Dendritic cell treated with granulocyte-macrophage colony-stimulating factor and Interleukin-4, amounts not matched to agents 40 ng/mL and 50 ng/mL, for 4 days (primary cell): ENCODE measurements at regions not wholly inside any gene's neighbourhood (a gene's known extent, or its start where the extent isn't known, plus 50 kb on each side); places are given as distances from the start of the nearest gene placed in this dataset.

Experiments used
- H3K27ac Mint-ChIP-seq: one replicate; pipeline ENCODE4 v1.8.0; 2022; ENCODE audit warnings: mild to moderate bottlenecking, mixed read lengths
- H3K27me3 Mint-ChIP-seq: one replicate; pipeline ENCODE4 v1.8.0; 2022; ENCODE audit warnings: mild to moderate bottlenecking, mixed read lengths
- H3K36me3 Mint-ChIP-seq: one replicate; pipeline ENCODE4 v1.8.0; 2022; ENCODE audit warnings: low read depth, mixed read lengths
- H3K4me1 Mint-ChIP-seq: one replicate; pipeline ENCODE4 v1.8.0; 2022; ENCODE audit warnings: low read depth, mixed read lengths
- H3K4me3 Mint-ChIP-seq: one replicate; pipeline ENCODE4 v1.8.0; 2022; ENCODE audit warnings: mild to moderate bottlenecking, moderate library complexity, mixed read lengths
- H3K9me3 Mint-ChIP-seq: one replicate; pipeline ENCODE4 v1.8.0; 2022; ENCODE audit warnings: mixed read lengths
- intact Hi-C: fragments of 100-400 bp; cut with micrococcal nuclease; formaldehyde crosslinking; loops from one replicate; pipeline ENCODE4 v1.15.0; 2022

- no peak overlapping the region for H3K4me3 Mint-ChIP-seq
- H3K4me1 Mint-ChIP-seq: no peaks in the 10 kb centered on the region
- intact Hi-C loops: no loop called here
- no peaks in the 10 kb centered on the region for H3K36me3 Mint-ChIP-seq
- no peak overlapping the region for H3K27ac Mint-ChIP-seq
- H3K27me3 Mint-ChIP-seq: no peaks in the 10 kb centered on the region
- H3K9me3 Mint-ChIP-seq: peaks cover 7% of the 10 kb centered on the region
Measured at GRCh38 chrX:26747877-26748276, 531.9 kb downstream of the MAGEB5 start.

DNA sequence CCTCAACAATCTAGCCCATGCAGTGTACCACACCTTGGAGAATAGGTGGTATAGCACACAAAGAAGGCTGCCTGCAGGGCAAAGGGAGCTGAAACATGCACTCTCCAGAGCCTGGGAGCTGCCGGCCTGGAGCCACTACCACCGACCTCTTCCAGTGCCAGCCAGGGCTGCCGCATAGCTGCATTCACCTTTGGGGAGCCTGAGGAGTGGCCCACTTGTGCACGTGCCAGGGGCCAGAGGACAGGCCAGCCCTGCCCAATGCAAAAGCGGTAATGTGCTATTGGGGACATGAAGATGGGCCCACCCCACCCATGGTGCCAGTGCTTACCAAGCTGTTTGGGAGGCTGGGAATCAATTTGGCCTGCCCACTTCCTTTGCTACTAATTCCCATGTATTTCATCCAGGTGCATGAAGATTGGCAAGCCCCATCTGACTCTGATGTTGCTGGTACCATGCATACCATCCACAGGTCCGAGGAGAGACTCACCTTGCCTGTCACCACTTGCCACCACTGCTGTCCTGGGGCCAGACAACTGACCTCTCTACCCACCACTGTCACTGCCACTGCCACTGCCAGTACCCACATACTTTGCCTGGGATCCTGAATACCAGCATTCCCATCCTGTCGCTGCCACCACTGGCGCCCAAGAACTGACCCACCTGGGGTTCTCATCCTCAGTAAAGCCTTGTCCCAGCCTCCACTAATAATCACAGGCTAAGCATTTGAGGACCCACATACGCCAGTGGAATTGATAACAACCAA is 506.9 kb downstream of the MAGEB5 start:
- Mint-ChIP-seq H3K27ac (no peak overlapping the region), H3K27me3 (no peaks in the 10 kb centered on the region), H3K4me1 (no peaks in the 10 kb centered on the region), H3K36me3 (no peaks in the 10 kb centered on the region), H3K9me3 (no peaks in the 10 kb centered on the region), H3K4me3 (no peak overlapping the region)
- intact Hi-C loops: no loop called here

DNA sequence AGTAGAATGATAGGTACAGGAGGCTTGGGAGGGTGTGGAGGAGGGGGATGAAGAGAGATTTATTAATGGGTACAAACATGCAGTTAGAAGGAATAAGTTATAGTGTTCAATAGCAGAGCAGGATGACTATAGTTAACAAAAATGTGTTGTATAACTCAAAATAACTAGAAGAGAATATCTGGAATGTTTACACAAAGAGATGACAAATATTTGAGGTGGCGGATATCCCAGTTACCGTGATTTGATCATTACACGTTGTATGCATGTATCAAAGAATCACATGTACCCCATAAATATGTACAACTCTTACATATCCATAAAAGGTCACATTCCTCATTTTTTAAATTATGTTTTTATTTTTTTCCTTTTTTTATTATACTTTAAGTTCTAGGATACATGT is 456.6 kb downstream of the MAGEB5 start:
- Mint-ChIP-seq H3K36me3 (no peaks in the 10 kb centered on the region), H3K4me3 (no peak overlapping the region), H3K27me3 (no peaks in the 10 kb centered on the region), H3K27ac (no peak overlapping the region), H3K4me1 (no peaks in the 10 kb centered on the region), H3K9me3 (peaks cover 9% of the 10 kb centered on the region)
- intact Hi-C loops: no loop called here

GRCh38 chrX:26670521-26670920 is 454.6 kb downstream of the MAGEB5 start:
- Mint-ChIP-seq H3K36me3 (no peaks in the 10 kb centered on the region), H3K27me3 (no peaks in the 10 kb centered on the region), H3K4me1 (no peaks in the 10 kb centered on the region), H3K9me3 (peaks cover 9% of the 10 kb centered on the region), H3K4me3 (no peak overlapping the region), H3K27ac (no peak overlapping the region)
- intact Hi-C loops: no loop called here

GRCh38 chrX:26664919-26665318 is 448.9 kb downstream of the MAGEB5 start:
- no peaks in the 10 kb centered on the region for H3K27me3 Mint-ChIP-seq
- H3K4me1 Mint-ChIP-seq: no peaks in the 10 kb centered on the region
- H3K36me3 Mint-ChIP-seq: no peaks in the 10 kb centered on the region
- intact Hi-C loops: no loop called here
- H3K9me3 Mint-ChIP-seq: peaks cover 6% of the 10 kb centered on the region
- H3K27ac Mint-ChIP-seq: no peak overlapping the region
- no peak overlapping the region for H3K4me3 Mint-ChIP-seq

DNA sequence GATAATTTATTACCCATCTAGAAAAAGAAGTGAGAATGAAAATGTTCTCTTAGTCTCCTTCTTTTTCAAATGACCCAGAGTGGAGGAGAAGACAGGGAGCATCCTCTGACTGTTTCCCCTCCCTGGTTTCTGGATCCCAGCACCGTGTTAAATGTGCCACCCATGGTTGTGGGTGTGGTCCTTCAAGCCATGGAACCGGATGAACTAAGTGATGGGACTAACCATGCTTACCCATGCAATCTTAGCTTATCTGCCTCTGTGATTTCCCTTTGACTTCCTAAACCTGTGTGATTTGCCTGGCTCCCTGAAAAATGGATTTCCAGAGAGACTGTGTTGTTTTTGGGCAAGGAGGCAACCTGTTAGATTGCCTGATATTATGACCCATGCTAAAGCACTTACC is 437.1 kb downstream of the MAGEB5 start:
- Mint-ChIP-seq H3K9me3 (no peaks in the 10 kb centered on the region), H3K27ac (no peak overlapping the region), H3K4me3 (no peak overlapping the region), H3K4me1 (no peaks in the 10 kb centered on the region), H3K36me3 (no peaks in the 10 kb centered on the region), H3K27me3 (no peaks in the 10 kb centered on the region)
- intact Hi-C loops: loop anchor here (5.0 kb wide), 1 partner anchor 534 kb away; no protein-coding TSS in a partner anchor

GRCh38 chrX:26651755-26652154 is 435.8 kb downstream of the MAGEB5 start:
- no peaks in the 10 kb centered on the region for H3K9me3 Mint-ChIP-seq
- no peak overlapping the region for H3K4me3 Mint-ChIP-seq
- no peaks in the 10 kb centered on the region for H3K36me3 Mint-ChIP-seq
- no peaks in the 10 kb centered on the region for H3K4me1 Mint-ChIP-seq
- intact Hi-C loops: loop anchor here (5.0 kb wide), 1 partner anchor 536 kb away; no protein-coding TSS in a partner anchor
- H3K27me3 Mint-ChIP-seq: no peaks in the 10 kb centered on the region
- H3K27ac Mint-ChIP-seq: no peak overlapping the region

DNA sequence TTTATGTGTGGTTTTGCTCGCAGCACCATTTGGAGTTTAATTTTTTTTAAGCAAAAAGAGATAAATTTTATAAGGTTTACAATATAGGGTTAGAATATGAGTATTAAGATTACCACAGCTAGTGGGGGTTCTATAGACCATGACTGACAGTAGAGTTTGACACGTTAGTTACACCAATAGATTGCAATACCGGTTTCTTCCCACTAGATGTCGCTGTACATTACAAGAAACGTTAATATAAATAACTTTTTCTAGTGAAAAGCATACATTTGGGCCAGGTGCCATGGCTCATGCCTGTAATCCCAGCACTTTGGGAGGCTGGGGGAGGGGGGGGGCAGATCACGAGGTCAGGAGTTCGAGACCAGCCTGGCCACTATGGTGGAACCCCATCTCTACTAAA is 433.6 kb downstream of the MAGEB5 start:
- H3K27ac Mint-ChIP-seq: no peak overlapping the region
- intact Hi-C loops: no loop called here
- no peaks in the 10 kb centered on the region for H3K4me1 Mint-ChIP-seq
- H3K4me3 Mint-ChIP-seq: no peak overlapping the region
- H3K27me3 Mint-ChIP-seq: no peaks in the 10 kb centered on the region
- no peaks in the 10 kb centered on the region for H3K36me3 Mint-ChIP-seq
- H3K9me3 Mint-ChIP-seq: no peaks in the 10 kb centered on the region

GRCh38 chrX:26631385-26631784 is 415.4 kb downstream of the MAGEB5 start:
- intact Hi-C loops: no loop called here
- no peak overlapping the region for H3K4me3 Mint-ChIP-seq
- H3K9me3 Mint-ChIP-seq: no peaks in the 10 kb centered on the region
- no peak overlapping the region for H3K27ac Mint-ChIP-seq
- H3K27me3 Mint-ChIP-seq: no peaks in the 10 kb centered on the region
- no peaks in the 10 kb centered on the region for H3K36me3 Mint-ChIP-seq
- H3K4me1 Mint-ChIP-seq: no peaks in the 10 kb centered on the region

DNA sequence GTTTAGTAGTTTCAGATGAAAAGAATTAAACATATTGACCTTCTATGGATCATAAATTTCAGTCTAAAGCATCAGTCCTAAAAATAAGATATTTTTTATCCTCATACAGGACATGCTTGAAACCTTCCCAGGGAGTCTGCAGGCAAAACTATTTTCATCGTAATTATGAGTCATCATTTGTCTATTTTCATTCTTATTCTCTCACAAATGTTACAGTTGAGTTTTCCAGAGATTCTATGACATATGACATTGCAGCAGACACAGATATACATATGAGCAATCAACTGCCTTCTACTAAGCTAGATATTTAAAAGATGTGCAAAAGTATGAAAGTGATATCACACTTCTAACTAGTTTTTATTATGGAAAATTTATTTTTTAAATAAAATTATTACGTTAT is 398.0 kb downstream of the MAGEB5 start:
- no peak overlapping the region for H3K4me3 Mint-ChIP-seq
- no peaks in the 10 kb centered on the region for H3K4me1 Mint-ChIP-seq
- intact Hi-C loops: no loop called here
- no peaks in the 10 kb centered on the region for H3K36me3 Mint-ChIP-seq
- H3K9me3 Mint-ChIP-seq: no peaks in the 10 kb centered on the region
- no peaks in the 10 kb centered on the region for H3K27me3 Mint-ChIP-seq
- H3K27ac Mint-ChIP-seq: no peak overlapping the region

DNA sequence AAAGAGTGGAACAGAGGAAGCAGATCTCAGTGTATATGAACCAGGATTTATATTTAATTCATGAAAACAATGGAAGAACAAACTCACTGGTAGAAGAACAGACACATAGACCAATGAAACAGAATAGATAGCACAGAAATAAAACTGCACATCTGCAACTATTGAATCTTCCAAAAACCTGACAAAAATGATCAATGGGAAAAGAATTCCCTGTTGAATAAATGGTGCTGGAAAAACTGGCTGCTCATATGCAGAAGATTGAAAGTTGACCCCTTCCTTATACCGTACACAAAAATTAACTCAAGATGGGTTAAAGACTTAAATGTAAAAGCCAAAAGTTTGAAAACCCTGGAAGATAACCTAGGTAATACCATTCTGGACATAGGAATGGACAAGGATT is 391.0 kb downstream of the MAGEB5 start:
- no peaks in the 10 kb centered on the region for H3K9me3 Mint-ChIP-seq
- H3K27me3 Mint-ChIP-seq: no peaks in the 10 kb centered on the region
- H3K27ac Mint-ChIP-seq: no peak overlapping the region
- intact Hi-C loops: no loop called here
- no peaks in the 10 kb centered on the region for H3K36me3 Mint-ChIP-seq
- H3K4me3 Mint-ChIP-seq: no peak overlapping the region
- no peaks in the 10 kb centered on the region for H3K4me1 Mint-ChIP-seq

DNA sequence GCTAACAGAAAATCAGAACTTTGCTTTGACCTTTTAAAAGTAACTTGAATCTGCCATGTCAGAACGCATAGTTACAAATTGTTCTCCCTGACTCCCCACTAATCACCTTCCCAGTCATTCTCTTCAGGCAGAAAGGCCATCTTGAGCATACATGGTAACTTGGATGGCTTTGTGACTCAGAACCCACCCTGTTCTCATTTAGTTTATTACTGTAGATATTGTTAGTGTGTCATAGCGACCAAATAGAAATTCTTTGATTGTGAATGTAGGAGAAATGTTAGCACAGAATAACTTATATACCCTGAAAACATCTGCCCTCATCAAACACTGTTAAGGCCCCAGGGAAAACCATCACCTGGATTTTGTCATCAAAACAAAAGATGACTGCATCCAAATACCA is 382.0 kb downstream of the MAGEB5 start:
- Mint-ChIP-seq H3K4me1 (no peaks in the 10 kb centered on the region), H3K27me3 (no peaks in the 10 kb centered on the region), H3K9me3 (no peaks in the 10 kb centered on the region), H3K36me3 (no peaks in the 10 kb centered on the region), H3K27ac (no peak overlapping the region), H3K4me3 (no peak overlapping the region)
- intact Hi-C loops: no loop called here

DNA sequence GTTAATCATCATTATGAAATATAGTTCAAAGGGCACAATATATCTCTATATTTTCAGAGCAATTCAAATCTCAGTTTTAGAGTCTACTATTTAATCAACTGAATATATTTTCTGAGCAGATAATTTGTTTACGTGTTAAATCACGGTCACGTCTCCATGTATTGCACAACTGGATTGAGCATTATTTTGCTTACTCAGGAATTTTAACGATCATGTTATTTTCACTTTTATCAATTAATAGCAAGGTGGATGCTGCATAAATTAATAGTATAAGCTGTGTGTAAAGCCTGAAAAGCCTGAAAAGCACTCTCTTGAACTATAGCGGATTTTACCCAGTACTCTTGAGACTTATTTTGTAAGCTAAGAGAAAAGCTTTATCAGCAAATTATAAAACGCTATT is 374.9 kb downstream of the MAGEB5 start:
- H3K27me3 Mint-ChIP-seq: no peaks in the 10 kb centered on the region
- H3K9me3 Mint-ChIP-seq: no peaks in the 10 kb centered on the region
- intact Hi-C loops: no loop called here
- no peak overlapping the region for H3K27ac Mint-ChIP-seq
- H3K4me1 Mint-ChIP-seq: no peaks in the 10 kb centered on the region
- H3K36me3 Mint-ChIP-seq: no peaks in the 10 kb centered on the region
- H3K4me3 Mint-ChIP-seq: no peak overlapping the region

- Mint-ChIP-seq H3K4me3 (no peak overlapping the region), H3K27me3 (no peaks in the 10 kb centered on the region), H3K27ac (no peak overlapping the region), H3K9me3 (no peaks in the 10 kb centered on the region), H3K36me3 (no peaks in the 10 kb centered on the region), H3K4me1 (no peaks in the 10 kb centered on the region)
- intact Hi-C loops: no loop called here
Measured at GRCh38 chrX:26586570-26586969, 370.6 kb downstream of the MAGEB5 start.

- H3K36me3 Mint-ChIP-seq: no peaks in the 10 kb centered on the region
- no peak overlapping the region for H3K4me3 Mint-ChIP-seq
- H3K9me3 Mint-ChIP-seq: no peaks in the 10 kb centered on the region
- intact Hi-C loops: no loop called here
- no peak overlapping the region for H3K27ac Mint-ChIP-seq
- H3K4me1 Mint-ChIP-seq: no peaks in the 10 kb centered on the region
- H3K27me3 Mint-ChIP-seq: no peaks in the 10 kb centered on the region
Measured at GRCh38 chrX:26581091-26581490, 365.1 kb downstream of the MAGEB5 start.
